ENCODE measurements at regions not wholly inside any gene's neighbourhood (a gene's known extent, or its start where the extent isn't known, plus 50 kb on each side); places are given as distances from the start of the nearest gene placed in this dataset.

DNA sequence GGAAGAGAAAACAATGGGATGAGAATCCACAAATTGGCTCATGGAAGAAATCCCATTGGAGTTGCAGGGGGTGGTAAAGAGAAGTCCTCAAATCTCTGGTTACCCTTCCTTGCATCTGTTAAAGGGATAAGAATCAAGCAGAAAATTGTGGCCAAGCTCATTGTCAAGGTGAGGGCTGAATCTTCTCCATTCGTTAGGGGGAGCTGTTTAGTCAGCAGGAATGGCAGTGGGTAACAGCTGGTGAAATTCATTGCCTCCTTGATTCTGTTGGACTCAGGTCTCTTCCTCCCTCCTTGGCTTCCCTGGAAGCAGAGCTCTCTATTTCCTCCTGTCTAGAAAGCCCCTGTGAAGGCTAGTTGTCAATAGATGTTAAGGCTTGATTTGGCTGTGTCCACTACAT is 343.1 kb upstream of the SEMA6D start:
- CTCF ChIA-PET: no interaction called here
- ATAC-seq (ENCODE audit: low read depth): no peak

DNA sequence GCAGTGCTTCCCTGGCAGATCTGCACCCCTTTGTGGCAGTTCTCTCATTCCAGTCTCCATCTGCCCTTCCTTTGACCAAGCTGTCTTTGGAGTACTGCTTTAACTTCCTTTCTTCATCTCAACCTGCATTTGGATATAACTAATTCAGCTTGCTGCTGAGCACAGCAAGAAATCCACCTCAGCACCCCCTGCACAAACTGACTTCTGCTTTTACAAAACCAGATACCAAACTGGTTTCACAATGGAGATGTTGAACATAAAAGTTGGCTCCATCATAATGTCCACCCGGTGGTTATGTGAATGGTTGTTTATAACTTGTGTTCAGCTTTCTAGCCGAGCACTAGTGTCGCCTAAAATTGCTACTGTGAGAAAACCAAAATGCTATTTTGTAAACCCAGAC is 341.1 kb upstream of the SEMA6D start:
- Histone ChIP-seq H3K9ac (ENCODE audit: low read length) (no peak overlapping the region), H3K4me1 (ENCODE audit: control insufficient read depth in 2 of 2, insufficient read depth in 2 of 2, low read length in 2 of 2) (no peaks in the 10 kb centered on the region), H3K4me3 (ENCODE audit: control extremely low read depth in 1 of 5, extremely low read depth in 1 of 5, insufficient read depth in 1 of 5, low read depth in 2 of 5, low read length in 4 of 5) (no peak overlapping the region), H3K4me2 (replicated peaks; ENCODE audit: low read depth, low read length, poor library complexity, severe bottlenecking) (no peak overlapping the region), H3K79me2 (ENCODE audit: control insufficient read depth, insufficient read depth, low read length) (no peaks in the 10 kb centered on the region), H3K27me3 (replicated peaks in 1 of 4; ENCODE audit: control extremely low read depth in 1 of 4, control insufficient read depth in 3 of 4, insufficient read depth in 4 of 4, low read length in 3 of 4) (no peaks in the 10 kb centered on the region), H2AFZ (ENCODE audit: insufficient read depth, low read depth, low read length, poor library complexity, severe bottlenecking) (no peak overlapping the region), H4K20me1 (ENCODE audit: control insufficient read depth, insufficient read depth, low read length, poor library complexity, severe bottlenecking) (no peaks in the 10 kb centered on the region), H3K36me3 (replicated peaks in 1 of 2; ENCODE audit: control extremely low read depth in 1 of 2, control insufficient read depth in 1 of 2, extremely low read depth in 1 of 2, insufficient read depth in 2 of 2, low read length in 1 of 2) (no peaks in the 10 kb centered on the region), H3K27ac (ENCODE audit: low read length in 2 of 2) (no peak overlapping the region), H3K9me3 (ENCODE audit: control extremely low read depth in 1 of 3, control insufficient read depth in 2 of 3, insufficient read depth in 1 of 3, low read length in 2 of 3) (no peaks in the 10 kb centered on the region)
- no peaks in the 10 kb centered on the region for H3K9me3 Mint-ChIP-seq (ENCODE audit: insufficient read depth)
- TF ChIP-seq EZH2 (IDR thresholded peaks at IDR 0.05; ENCODE audit: borderline replicate concordance, insufficient read depth, low read depth, low read length, poor library complexity, severe bottlenecking): no peak
- TF ChIP-seq, protein P1, sequence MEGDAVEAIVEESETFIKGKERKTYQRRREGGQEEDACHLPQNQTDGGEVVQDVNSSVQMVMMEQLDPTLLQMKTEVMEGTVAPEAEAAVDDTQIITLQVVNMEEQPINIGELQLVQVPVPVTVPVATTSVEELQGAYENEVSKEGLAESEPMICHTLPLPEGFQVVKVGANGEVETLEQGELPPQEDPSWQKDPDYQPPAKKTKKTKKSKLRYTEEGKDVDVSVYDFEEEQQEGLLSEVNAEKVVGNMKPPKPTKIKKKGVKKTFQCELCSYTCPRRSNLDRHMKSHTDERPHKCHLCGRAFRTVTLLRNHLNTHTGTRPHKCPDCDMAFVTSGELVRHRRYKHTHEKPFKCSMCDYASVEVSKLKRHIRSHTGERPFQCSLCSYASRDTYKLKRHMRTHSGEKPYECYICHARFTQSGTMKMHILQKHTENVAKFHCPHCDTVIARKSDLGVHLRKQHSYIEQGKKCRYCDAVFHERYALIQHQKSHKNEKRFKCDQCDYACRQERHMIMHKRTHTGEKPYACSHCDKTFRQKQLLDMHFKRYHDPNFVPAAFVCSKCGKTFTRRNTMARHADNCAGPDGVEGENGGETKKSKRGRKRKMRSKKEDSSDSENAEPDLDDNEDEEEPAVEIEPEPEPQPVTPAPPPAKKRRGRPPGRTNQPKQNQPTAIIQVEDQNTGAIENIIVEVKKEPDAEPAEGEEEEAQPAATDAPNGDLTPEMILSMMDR (IDR thresholded peaks at IDR 0.05): no peak
- WGBS (ENCODE audit: insufficient coverage): no CpG with 5 or more reads among the region's 3 CpGs
- no peak for ATAC-seq (ENCODE audit: low read depth)
- DNase-seq: no peak
- intact Hi-C loops (cut with micrococcal nuclease): no loop called here
- no peaks in the 10 kb centered on the region for H3K27me3 Mint-ChIP-seq
- CTCF ChIA-PET: no interaction called here
- H3K4me3 Mint-ChIP-seq: no peak overlapping the region
- POLR2A ChIA-PET: no interaction called here
- H3K4me1 Mint-ChIP-seq: no peaks in the 10 kb centered on the region
- H3K27ac Mint-ChIP-seq: no peak overlapping the region

More for the DNA sequence above, 343.1 kb upstream of the SEMA6D start:
- no peak overlapping the region for H3K4me3 ChIP-seq (ENCODE audit: control extremely low read depth in 1 of 5, extremely low read depth in 1 of 5, insufficient read depth in 1 of 5, low read depth in 2 of 5, low read length in 4 of 5)
- no peak overlapping the region for H3K27ac ChIP-seq (ENCODE audit: low read length in 2 of 2)
- DNase-seq: no peak
- H3K27me3 Mint-ChIP-seq: no peaks in the 10 kb centered on the region
- WGBS (ENCODE audit: insufficient coverage): 67% methylated on average over 1 of the region's 1 CpG
- intact Hi-C loops (cut with micrococcal nuclease): no loop called here
- POLR2A ChIA-PET: no interaction called here
- H3K4me3 Mint-ChIP-seq: no peak overlapping the region
- no peaks in the 10 kb centered on the region for H3K36me3 ChIP-seq (replicated peaks in 1 of 2; ENCODE audit: control extremely low read depth in 1 of 2, control insufficient read depth in 1 of 2, extremely low read depth in 1 of 2, insufficient read depth in 2 of 2, low read length in 1 of 2)
- no peak overlapping the region for H3K4me2 ChIP-seq (replicated peaks; ENCODE audit: low read depth, low read length, poor library complexity, severe bottlenecking)
- no peaks in the 10 kb centered on the region for H3K9me3 Mint-ChIP-seq (ENCODE audit: insufficient read depth)
- H3K9me3 ChIP-seq (ENCODE audit: control extremely low read depth in 1 of 3, control insufficient read depth in 2 of 3, insufficient read depth in 1 of 3, low read length in 2 of 3): no peaks in the 10 kb centered on the region
- no peaks in the 10 kb centered on the region for H3K4me1 ChIP-seq (ENCODE audit: control insufficient read depth in 2 of 2, insufficient read depth in 2 of 2, low read length in 2 of 2)
- H3K4me1 Mint-ChIP-seq: no peaks in the 10 kb centered on the region
- no peaks in the 10 kb centered on the region for H4K20me1 ChIP-seq (ENCODE audit: control insufficient read depth, insufficient read depth, low read length, poor library complexity, severe bottlenecking)
- H3K27ac Mint-ChIP-seq: no peak overlapping the region
- no peak overlapping the region for H2AFZ ChIP-seq (ENCODE audit: insufficient read depth, low read depth, low read length, poor library complexity, severe bottlenecking)
- no peak overlapping the region for H3K9ac ChIP-seq (ENCODE audit: low read length)
- H3K79me2 ChIP-seq (ENCODE audit: control insufficient read depth, insufficient read depth, low read length): no peaks in the 10 kb centered on the region
- TF ChIP-seq EZH2 (IDR thresholded peaks at IDR 0.05; ENCODE audit: borderline replicate concordance, insufficient read depth, low read depth, low read length, poor library complexity, severe bottlenecking): no peak
- TF ChIP-seq, protein P1 (IDR thresholded peaks at IDR 0.05): no peak
- no peaks in the 10 kb centered on the region for H3K27me3 ChIP-seq (replicated peaks in 1 of 4; ENCODE audit: control extremely low read depth in 1 of 4, control insufficient read depth in 3 of 4, insufficient read depth in 4 of 4, low read length in 3 of 4)

All from B cell (primary cell).